ENCODE measurements at regions not wholly inside any gene's neighbourhood (a gene's known extent, or its start where the extent isn't known, plus 50 kb on each side); places are given as distances from the start of the nearest gene placed in this dataset.

DNA sequence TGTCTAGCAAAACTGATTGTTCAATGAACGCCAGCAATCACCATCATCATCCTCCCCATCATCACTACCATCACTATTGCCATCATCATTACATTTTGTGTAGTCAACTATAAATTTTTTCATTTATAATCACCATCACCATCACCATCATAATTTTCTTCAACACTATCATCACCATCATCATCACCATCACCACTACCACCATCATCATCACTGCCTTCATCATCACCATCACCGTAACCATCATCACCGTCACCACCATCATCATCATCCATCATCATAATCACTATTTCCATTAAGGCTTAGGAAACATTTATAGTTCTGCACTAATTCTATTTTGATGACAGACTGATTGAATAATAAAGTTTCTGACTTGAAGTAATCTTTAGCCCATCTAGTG lies 434.8 kb upstream of the TMEM132C start:
- TF ChIP-seq, protein P1, sequence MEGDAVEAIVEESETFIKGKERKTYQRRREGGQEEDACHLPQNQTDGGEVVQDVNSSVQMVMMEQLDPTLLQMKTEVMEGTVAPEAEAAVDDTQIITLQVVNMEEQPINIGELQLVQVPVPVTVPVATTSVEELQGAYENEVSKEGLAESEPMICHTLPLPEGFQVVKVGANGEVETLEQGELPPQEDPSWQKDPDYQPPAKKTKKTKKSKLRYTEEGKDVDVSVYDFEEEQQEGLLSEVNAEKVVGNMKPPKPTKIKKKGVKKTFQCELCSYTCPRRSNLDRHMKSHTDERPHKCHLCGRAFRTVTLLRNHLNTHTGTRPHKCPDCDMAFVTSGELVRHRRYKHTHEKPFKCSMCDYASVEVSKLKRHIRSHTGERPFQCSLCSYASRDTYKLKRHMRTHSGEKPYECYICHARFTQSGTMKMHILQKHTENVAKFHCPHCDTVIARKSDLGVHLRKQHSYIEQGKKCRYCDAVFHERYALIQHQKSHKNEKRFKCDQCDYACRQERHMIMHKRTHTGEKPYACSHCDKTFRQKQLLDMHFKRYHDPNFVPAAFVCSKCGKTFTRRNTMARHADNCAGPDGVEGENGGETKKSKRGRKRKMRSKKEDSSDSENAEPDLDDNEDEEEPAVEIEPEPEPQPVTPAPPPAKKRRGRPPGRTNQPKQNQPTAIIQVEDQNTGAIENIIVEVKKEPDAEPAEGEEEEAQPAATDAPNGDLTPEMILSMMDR (IDR thresholded peaks at IDR 0.05) = no peak
- no peak for TF ChIP-seq POLR2A (IDR thresholded peaks at IDR 0.05)

Data from prostate gland (tissue), 2 donors.